NCI-H526 treated with DMSO at 0.1 percent for 48 hours (cell line): ENCODE measurements at regions not wholly inside any gene's neighbourhood (a gene's known extent, or its start where the extent isn't known, plus 50 kb on each side); places are given as distances from the start of the nearest gene placed in this dataset.

Experiments
- DNase-seq: peaks from one replicate; lab custom pipeline; 2025; lab: John Stamatoyannopoulos, UW

DNA sequence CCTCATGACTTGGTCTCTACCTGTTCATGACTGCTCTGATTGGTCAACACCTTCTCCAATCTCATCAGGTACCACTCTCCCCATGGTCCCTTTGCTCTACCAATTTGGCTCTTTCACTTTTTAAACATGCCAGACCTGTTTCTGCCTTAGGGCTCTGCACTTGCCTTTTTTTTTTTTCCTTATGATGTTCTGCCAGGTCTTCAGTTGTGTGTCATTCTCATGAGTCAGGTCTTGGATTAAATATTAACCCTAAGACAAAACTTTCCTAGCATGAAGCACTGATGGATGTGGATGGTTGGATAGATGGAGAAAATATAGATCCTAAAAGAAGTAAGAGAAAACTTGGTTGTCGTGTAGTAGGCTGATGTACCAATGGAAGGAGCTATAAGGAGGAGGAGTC lies 219.3 kb downstream of the TTC32 start:
- DNase-seq: no peak

GRCh38 chr2:19677825-19678518 lies 223.8 kb downstream of the TTC32 start:
- DNase-seq: no peak

- DNase-seq: no peak
These were observed 224.5 kb downstream of the TTC32 start for GRCh38 chr2:19677215-19677777.

DNA sequence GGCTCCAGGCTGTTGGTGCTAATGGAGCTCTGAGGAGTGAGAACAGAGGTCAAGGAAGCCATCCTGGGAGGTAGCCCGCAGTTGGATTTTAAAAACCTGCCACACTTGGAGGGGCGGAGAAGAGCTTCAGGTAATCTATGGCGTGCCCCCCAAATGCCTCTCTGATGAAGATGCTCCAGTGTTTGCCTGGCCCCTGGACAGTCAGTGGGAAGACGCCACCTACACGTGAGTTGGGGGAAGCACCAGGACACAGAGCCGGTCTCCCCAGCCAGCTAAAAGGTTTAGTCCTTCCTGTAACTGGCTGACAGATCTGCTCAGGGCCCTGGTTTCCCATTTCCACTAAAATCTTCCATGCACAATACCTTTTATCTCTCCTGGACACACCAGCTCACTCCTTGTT lies 225.0 kb downstream of the TTC32 start:
- no peak for DNase-seq

GRCh38 chr2:19675856-19676460 lies 225.8 kb downstream of the TTC32 start:
- DNase-seq: no peak

GRCh38 chr2:19675003-19675629 lies 226.7 kb downstream of the TTC32 start:
- no peak for DNase-seq

- DNase-seq: no peak
These were observed 227.5 kb downstream of the TTC32 start for GRCh38 chr2:19674051-19675002.

- no peak for DNase-seq
These were observed 228.5 kb downstream of the TTC32 start for GRCh38 chr2:19673213-19673791.

DNA sequence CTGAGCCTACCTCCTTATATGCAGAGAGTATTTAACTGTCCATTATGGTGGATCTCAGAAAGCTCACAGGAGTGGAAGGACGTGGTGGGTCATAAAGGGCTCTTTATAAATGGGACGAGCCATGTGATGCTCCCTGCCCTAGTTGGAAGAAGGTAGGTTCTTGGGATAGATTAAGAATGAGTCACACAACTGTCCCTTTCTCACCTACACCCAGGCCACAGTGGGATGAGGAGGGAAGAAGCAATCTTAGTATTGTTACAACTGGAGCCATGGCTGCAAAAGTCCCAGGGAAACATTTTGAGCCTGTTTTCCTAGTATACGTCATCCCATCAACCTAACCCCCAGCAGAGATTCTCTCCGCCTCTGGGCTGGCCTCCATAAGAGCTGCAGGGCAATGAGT lies 229.9 kb downstream of the TTC32 start:
- no peak for DNase-seq

- no peak for DNase-seq
These were observed 230.5 kb downstream of the TTC32 start for GRCh38 chr2:19671311-19671710.

DNA sequence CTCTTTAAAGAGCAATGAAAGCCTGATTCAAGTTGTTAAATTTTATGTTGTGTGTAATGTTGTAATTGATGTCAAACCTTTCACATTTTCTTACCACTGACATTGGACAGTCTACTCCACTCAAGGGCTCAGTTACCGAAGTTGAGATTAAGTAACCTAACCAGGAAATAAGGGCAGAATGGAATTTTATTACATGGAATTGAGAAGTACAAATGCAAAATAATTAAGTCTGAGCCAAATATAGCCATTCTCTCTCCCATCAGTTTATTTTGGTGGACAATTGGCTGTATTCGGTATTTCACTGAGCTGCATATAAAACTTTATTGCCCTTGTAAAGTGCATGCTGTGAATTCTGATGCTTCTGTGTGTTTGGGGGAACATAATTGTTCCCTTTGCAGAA lies 231.5 kb downstream of the TTC32 start:
- DNase-seq: no peak

DNA sequence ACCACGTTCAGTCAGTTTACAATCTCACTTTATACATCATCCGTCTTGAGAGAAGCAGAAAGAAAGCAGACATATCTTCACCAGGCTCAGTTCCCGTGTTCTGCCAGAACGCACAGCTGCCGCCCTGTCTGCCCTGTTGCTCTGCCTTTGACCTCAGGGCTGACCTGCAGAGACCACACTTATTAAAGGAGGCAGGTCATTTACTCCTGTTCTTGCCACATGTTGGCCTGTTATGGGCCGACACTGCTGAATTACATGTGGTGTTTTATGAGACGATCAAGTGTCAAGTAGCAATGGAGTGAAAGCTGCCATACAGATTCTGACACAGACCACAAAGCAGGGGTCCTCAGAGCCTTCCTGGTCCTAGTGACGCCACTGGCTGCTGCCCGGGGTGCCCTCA lies 232.2 kb downstream of the TTC32 start:
- no peak for DNase-seq

DNA sequence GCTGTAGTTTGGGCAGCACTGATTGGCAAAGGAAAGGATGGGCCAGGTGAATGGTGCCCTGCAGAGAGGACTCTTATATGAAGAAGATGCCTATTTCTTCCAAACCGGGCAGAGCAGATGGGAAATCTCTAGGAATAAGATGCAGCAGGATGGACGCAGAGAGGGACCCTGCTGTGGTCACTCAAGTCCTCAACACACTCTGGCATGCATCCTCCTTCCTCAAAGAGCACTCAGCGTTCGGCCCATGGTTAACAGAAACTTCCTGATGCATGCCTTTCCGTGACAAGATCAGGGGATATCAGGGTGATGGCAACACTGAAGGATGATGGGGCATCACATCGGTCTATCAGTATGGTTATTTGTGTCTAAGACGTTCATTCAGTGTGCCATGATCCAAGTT lies 232.7 kb downstream of the TTC32 start:
- no peak for DNase-seq

DNA sequence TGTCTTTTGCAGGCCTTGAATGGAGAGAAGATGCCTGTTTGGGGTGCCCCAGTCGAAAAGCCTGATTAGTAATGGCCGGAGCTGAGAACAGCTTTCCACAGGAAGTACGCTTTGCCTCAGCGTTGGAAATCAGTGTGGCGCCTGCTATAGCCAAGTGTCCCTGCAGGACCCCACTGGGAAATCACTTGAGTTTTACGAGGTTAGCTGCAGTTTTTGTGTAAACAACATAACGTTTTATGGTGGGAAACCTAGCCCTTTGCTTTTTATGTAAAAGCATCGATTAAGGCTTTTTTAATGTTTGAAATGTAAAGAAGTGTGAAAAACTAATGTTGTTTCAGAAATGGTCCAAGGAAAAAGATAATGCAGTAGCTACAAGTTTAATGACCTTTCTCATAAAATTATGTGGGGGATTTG lies 234.2 kb downstream of the TTC32 start:
- no peak for DNase-seq

DNA sequence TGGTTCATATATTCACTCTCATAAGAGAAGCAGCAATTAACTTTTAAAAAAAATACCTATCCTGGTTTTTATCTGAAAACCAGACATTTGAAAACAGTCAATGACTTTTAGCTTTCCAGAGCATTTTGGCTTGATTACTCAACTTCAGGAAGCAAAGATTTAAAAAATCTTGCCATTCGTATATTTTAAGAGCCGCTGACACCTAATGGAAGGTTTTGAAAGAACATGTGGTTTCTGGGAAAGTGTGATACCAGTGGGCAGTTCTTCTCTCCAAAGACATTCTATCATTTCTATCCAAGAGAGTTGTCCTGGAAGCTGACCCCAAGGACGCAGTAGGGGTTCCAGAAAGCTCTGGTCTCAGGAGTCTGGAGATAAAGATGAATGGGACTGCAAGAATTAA lies 234.7 kb downstream of the TTC32 start:
- peak; percentile 22 for DNase-seq

GRCh38 chr2:19664646-19665045 lies 237.1 kb downstream of the TTC32 start:
- DNase-seq: no peak

GRCh38 chr2:19659024-19659792 lies 242.6 kb downstream of the TTC32 start:
- DNase-seq: no peak

DNA sequence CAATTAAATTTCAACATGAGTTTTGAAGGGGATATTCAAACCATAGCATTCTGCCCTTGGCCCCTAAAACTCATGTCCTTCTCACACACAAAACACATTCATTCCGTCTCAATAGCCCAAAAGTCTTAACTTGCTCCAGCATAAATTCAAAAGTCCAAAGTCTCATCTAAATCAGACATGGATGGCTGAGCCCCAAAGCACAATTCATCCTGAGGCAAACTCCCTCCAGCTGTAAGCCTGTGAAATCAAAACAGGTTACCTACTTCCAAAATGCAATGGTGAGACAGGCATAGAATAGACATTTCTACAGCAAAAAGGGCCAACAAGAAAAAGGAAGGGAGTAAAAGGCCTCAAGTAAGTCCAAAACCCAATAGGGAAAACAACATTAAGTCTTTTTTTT lies 245.8 kb downstream of the TTC32 start:
- DNase-seq: no peak

DNA sequence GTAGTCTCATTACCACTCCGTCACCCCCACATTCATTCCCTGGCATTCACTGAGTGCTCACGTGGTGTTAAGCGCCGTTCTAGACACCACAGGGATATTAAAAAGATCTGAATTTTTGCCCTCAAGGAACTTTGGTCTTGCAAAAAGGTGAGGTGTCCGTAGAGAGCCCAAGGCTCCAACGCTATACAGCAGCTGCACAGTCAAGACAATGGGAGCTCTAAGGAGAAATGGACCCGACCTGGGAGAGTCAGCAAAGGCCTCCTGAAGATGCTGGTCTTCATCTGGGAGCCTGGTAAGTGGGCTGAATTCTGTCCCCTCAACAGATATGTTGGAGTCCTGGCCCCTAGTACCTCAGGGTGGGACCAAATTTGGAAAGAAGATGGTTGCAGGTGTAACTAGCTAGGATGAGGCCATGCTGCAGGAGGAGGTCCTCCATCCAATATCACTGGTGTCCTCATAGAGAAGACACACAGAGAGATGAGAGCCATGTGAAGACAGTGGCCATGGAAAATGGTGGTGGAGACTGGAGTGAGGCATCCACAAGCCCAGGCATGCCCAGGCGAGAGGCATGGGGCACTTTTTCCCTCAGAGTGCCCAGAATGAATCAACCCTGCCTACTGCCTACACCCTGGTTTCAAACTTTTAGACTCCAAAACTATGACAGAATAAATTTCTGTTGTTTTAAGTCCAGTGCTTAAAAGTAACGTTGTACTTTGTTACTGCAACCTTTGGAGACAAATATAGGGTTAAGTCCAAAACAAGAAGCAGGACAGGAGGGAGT lies 247.3 kb downstream of the TTC32 start:
- no peak for DNase-seq

DNA sequence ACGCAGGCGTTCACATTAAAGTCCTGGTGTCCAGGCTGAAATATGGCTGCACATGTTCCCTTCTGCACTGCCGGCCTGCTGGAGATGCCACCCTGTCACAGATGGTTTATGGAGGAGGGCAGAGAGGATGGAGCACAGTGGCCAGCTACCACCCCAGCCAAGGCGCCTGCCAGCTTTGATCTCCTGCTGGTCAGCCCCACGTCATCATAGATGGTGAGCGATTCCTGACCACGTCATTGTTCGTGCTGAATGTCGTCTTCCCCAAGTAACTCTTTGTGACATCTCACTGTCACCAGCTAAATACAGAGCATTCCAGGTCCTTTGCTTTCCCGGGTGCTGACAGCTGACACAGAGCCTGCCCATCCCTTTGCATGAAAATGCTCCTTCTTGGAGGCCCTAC lies 248.3 kb downstream of the TTC32 start:
- DNase-seq: no peak
